ENCODE measurements at regions not wholly inside any gene's neighbourhood (a gene's known extent, or its start where the extent isn't known, plus 50 kb on each side); places are given as distances from the start of the nearest gene placed in this dataset.

GRCh38 chr6:140500849-140501248, 1126.4 kb upstream of the CITED2 start:
- no peak for TF ChIP-seq CTCF (IDR thresholded peaks at IDR 0.05)
- TF ChIP-seq POLR2A (IDR thresholded peaks at IDR 0.05): no peak
